IPS DF 4.7 (cell line): ENCODE measurements at regions not wholly inside any gene's neighbourhood (a gene's known extent, or its start where the extent isn't known, plus 50 kb on each side); places are given as distances from the start of the nearest gene placed in this dataset.
"Not testable (repeated sequence)": the region's sequence is repeated elsewhere in the genome, so short reads cannot be mapped to it uniquely, and the experiment has no call there.

ENCODE experiments used
- DNase-seq: peaks from one replicate; pipeline ENCODE4 v3.0.0-alpha.2; 2013; ENCODE audit warnings: low spot score; ENCODE audit errors: extremely low read depth

- no peak for DNase-seq
These were observed 95.0 kb downstream of the SNX5 start for GRCh38 chr20:17873410-17874270.

- no peak for DNase-seq
These were observed 95.6 kb downstream of the SNX5 start for GRCh38 chr20:17872959-17873358.

- no peak for DNase-seq
These were observed 96.2 kb downstream of the SNX5 start for GRCh38 chr20:17872434-17872833.

- no peak for DNase-seq
These were observed 96.7 kb downstream of the SNX5 start for GRCh38 chr20:17871886-17872285.

- peak; percentile 64 for DNase-seq
These were observed 97.4 kb downstream of the SNX5 start for GRCh38 chr20:17871181-17871580.

- DNase-seq: no peak
These were observed 98.4 kb downstream of the SNX5 start for GRCh38 chr20:17870086-17870740.

- no peak for DNase-seq
These were observed 99.1 kb downstream of the SNX5 start for GRCh38 chr20:17869295-17869994.

- no peak for DNase-seq
These were observed 99.8 kb downstream of the SNX5 start for GRCh38 chr20:17868700-17869231.

GRCh38 chr20:17868151-17868550, 100.4 kb downstream of the SNX5 start:
- no peak for DNase-seq

- no peak for DNase-seq
These were observed 101.3 kb downstream of the SNX5 start for GRCh38 chr20:17867131-17867925.

GRCh38 chr20:17866234-17867001, 102.2 kb downstream of the SNX5 start:
- DNase-seq: no peak

GRCh38 chr20:17863577-17864292, 104.9 kb downstream of the SNX5 start:
- DNase-seq: no peak

- DNase-seq: no peak
These were observed 105.4 kb downstream of the SNX5 start for GRCh38 chr20:17863209-17863576.

- DNase-seq: no peak
These were observed 106.4 kb downstream of the SNX5 start for GRCh38 chr20:17862171-17862570.

- DNase-seq: not testable (repeated sequence)
These were observed 107.0 kb downstream of the SNX5 start for GRCh38 chr20:17861620-17862019.

- no peak for DNase-seq
These were observed 108.0 kb downstream of the SNX5 start for GRCh38 chr20:17860301-17861197.

- DNase-seq: no peak
These were observed 108.9 kb downstream of the SNX5 start for GRCh38 chr20:17859616-17860232.

- DNase-seq: no peak
These were observed 109.5 kb downstream of the SNX5 start for GRCh38 chr20:17859002-17859615.
